DOHH2 (cell line): ENCODE measurements at regions not wholly inside any gene's neighbourhood (a gene's known extent, or its start where the extent isn't known, plus 50 kb on each side); places are given as distances from the start of the nearest gene placed in this dataset.

Source experiments
- CTCF ChIP-seq: fragments of 200-600 bp; sonication (generic); IDR thresholded peaks from one replicate; pipeline ENCODE4 v1.5.1; 2014; ENCODE audit warnings: antibody characterized with exemption, mild to moderate bottlenecking, low read depth, low read length; ENCODE audit not compliant: poor library complexity, severe bottlenecking
- EZH2phosphoT487 ChIP-seq: fragments of 200-600 bp; sonication (generic); IDR thresholded peaks from 2 replicates; pipeline ENCODE4 v1.6.1; 2017; ENCODE audit warnings: borderline replicate concordance, mild to moderate bottlenecking, antibody characterized with exemption, low read length, moderate library complexity, mixed read lengths

- TF ChIP-seq CTCF (no peak), EZH2phosphoT487 (no peak)
Measured at GRCh38 chr10:110399965-110400933, 95.5 kb upstream of the SMNDC1 start.
